Common myeloid progenitor, CD34-positive (primary cell): ENCODE measurements at regions not wholly inside any gene's neighbourhood (a gene's known extent, or its start where the extent isn't known, plus 50 kb on each side); places are given as distances from the start of the nearest gene placed in this dataset.

Experiments
- CTCF ChIA-PET: fragments of 350-600 bp; sonication (Branson Sonifier 250); formaldehyde crosslinking; loops from one replicate; lab custom pipeline; 2021; ENCODE audit warnings: antibody characterized with exemption; lab: Charles Lee
- POLR2A ChIA-PET: fragments of 350-600 bp; sonication (Branson Sonifier 250); formaldehyde crosslinking; loops from one replicate; lab custom pipeline; 2021; ENCODE audit warnings: antibody characterized with exemption; lab: Charles Lee
- DNase-seq, 3 donors: peaks; one replicate each; pipeline versions ENCODE4 v3.0.0 to v3.0.0-alpha.2; 2013
- H3K27ac ChIP-seq, 2 experiments: 1 replicate in 1 of 2; 2 replicates in 1 of 2; pipeline ENCODE4 v1.7.0; 2013; ENCODE audit warnings: inconsistent platforms in 2 of 2, low read length in 2 of 2, mild to moderate bottlenecking in 2 of 2, low read depth in 1 of 2, moderate library complexity in 1 of 2; ENCODE audit not compliant: severe bottlenecking in 2 of 2, insufficient read depth in 1 of 2, poor library complexity in 1 of 2
- H3K27me3 ChIP-seq, 5 experiments: replicated peaks in 2 of 5; 1 replicate in 3 of 5; 2 replicates in 2 of 5; pipeline versions ENCODE4 v1.6.1 to v1.7.0; 2013; ENCODE audit warnings: low read length in 4 of 5, mild to moderate bottlenecking in 2 of 5, moderate library complexity in 2 of 5, inconsistent platforms in 1 of 5; ENCODE audit not compliant: insufficient read depth in 5 of 5, control insufficient read depth in 4 of 5
- H3K36me3 ChIP-seq, 4 experiments: 1 replicate in 2 of 4; 2 replicates in 2 of 4; pipeline versions ENCODE4 v1.6.1 to v1.7.0; 2013; ENCODE audit warnings: low read length in 3 of 4, control low read depth in 1 of 4, mild to moderate bottlenecking in 1 of 4; ENCODE audit not compliant: control insufficient read depth in 4 of 4, insufficient read depth in 4 of 4
- H3K4me1 ChIP-seq, 4 experiments: 1 replicate in 3 of 4; 2 replicates in 1 of 4; pipeline versions ENCODE4 v1.6.1 to v1.7.1; 2013; ENCODE audit warnings: low read length in 3 of 4, mild to moderate bottlenecking in 3 of 4, control low read depth in 1 of 4, inconsistent platforms in 1 of 4, moderate library complexity in 1 of 4; ENCODE audit not compliant: control insufficient read depth in 4 of 4, insufficient read depth in 4 of 4; ENCODE audit errors: control extremely low read depth in 1 of 4
- H3K4me3 ChIP-seq, 7 experiments: 1 replicate in 4 of 7; 2 replicates in 3 of 7; pipeline versions ENCODE4 v1.5.1 to v1.7.0; 2013; ENCODE audit warnings: mild to moderate bottlenecking in 7 of 7, low read length in 6 of 7, moderate library complexity in 6 of 7, inconsistent platforms in 2 of 7, low read depth in 2 of 7, control low read depth in 1 of 7; ENCODE audit not compliant: insufficient read depth in 4 of 7, control insufficient read depth in 1 of 7; ENCODE audit errors: extremely low read depth in 1 of 7
- H3K9me3 ChIP-seq, 5 experiments: 1 replicate in 4 of 5; 2 replicates in 1 of 5; pipeline versions ENCODE4 v1.6.1 to v1.7.1; 2013; ENCODE audit warnings: low read length in 4 of 5, mild to moderate bottlenecking in 2 of 5, inconsistent platforms in 1 of 5, low read depth in 1 of 5, moderate library complexity in 1 of 5; ENCODE audit not compliant: control insufficient read depth in 4 of 5, insufficient read depth in 2 of 5; ENCODE audit errors: control extremely low read depth in 1 of 5
- WGBS: methylation state at CpG from one replicate; pipeline ENCODE4 v1.1.5; 2013; ENCODE audit not compliant: insufficient coverage; 5-methylcytosine and 5-hydroxymethylcytosine counted together

GRCh38 chr9:87081503-87081902 lies 134.2 kb upstream of the GAS1 start:
- H3K27me3 ChIP-seq: no peaks in the 10 kb centered on the region
- no peaks in the 10 kb centered on the region for H3K36me3 ChIP-seq
- ChIA-PET POLR2A (no interaction called here), CTCF (interaction anchor here (0.9 kb wide), 1 partner anchor 11 kb away, joined by 3 read pairs; no protein-coding TSS in a partner anchor)
- no peaks in the 10 kb centered on the region for H3K9me3 ChIP-seq
- no peaks in the 10 kb centered on the region for H3K4me1 ChIP-seq
- no peak overlapping the region for H3K4me3 ChIP-seq
- no peak overlapping the region for H3K27ac ChIP-seq
- no peak for DNase-seq
- WGBS: 90% methylated on average over 2 of the region's 2 CpGs

GRCh38 chr9:87083986-87084385 lies 136.7 kb upstream of the GAS1 start:
- Histone ChIP-seq H3K27me3 (no peaks in the 10 kb centered on the region), H3K9me3 (peaks cover 0 to 2% (median 0%) of the 10 kb centered on the region in 5 experiments), H3K4me1 (no peaks in the 10 kb centered on the region), H3K36me3 (no peaks in the 10 kb centered on the region), H3K27ac (no peak overlapping the region), H3K4me3 (no peak overlapping the region)
- 96% methylated on average over 13 of the region's 13 CpGs for WGBS
- CTCF ChIA-PET: no interaction called here
- DNase-seq: no peak
- POLR2A ChIA-PET: no interaction called here

GRCh38 chr9:87084407-87084806 lies 137.1 kb upstream of the GAS1 start:
- peaks cover 0 to 2% (median 0%) of the 10 kb centered on the region in 5 experiments for H3K9me3 ChIP-seq
- no peaks in the 10 kb centered on the region for H3K4me1 ChIP-seq
- CTCF ChIA-PET: no interaction called here
- no peak overlapping the region for H3K27ac ChIP-seq
- H3K4me3 ChIP-seq: no peak overlapping the region
- WGBS: 100% methylated on average over 8 of the region's 12 CpGs
- no peak for DNase-seq
- no peaks in the 10 kb centered on the region for H3K36me3 ChIP-seq
- H3K27me3 ChIP-seq: no peaks in the 10 kb centered on the region
- POLR2A ChIA-PET: no interaction called here

- no peaks in the 10 kb centered on the region for H3K4me1 ChIP-seq
- DNase-seq: no peak
- H3K4me3 ChIP-seq: no peak overlapping the region
- H3K27me3 ChIP-seq: no peaks in the 10 kb centered on the region
- no peak overlapping the region for H3K27ac ChIP-seq
- peaks cover 0 to 2% (median 0%) of the 10 kb centered on the region in 5 experiments for H3K9me3 ChIP-seq
- H3K36me3 ChIP-seq: no peaks in the 10 kb centered on the region
- WGBS: 98% methylated on average over 22 of the region's 27 CpGs
- ChIA-PET POLR2A (no interaction called here), CTCF (no interaction called here)
Observed at GRCh38 chr9:87085073-87085472, 137.8 kb upstream of the GAS1 start.

GRCh38 chr9:87085521-87085920 lies 138.2 kb upstream of the GAS1 start:
- Histone ChIP-seq H3K4me3 (no peak overlapping the region), H3K27ac (no peak overlapping the region), H3K36me3 (no peaks in the 10 kb centered on the region), H3K4me1 (no peaks in the 10 kb centered on the region), H3K9me3 (peaks cover 0 to 2% (median 0%) of the 10 kb centered on the region in 5 experiments), H3K27me3 (no peaks in the 10 kb centered on the region)
- POLR2A ChIA-PET: no interaction called here
- DNase-seq: no peak
- CTCF ChIA-PET: no interaction called here
- WGBS: 90% methylated on average over 7 of the region's 9 CpGs

- no peak overlapping the region for H3K27ac ChIP-seq
- peaks cover 0 to 2% (median 0%) of the 10 kb centered on the region in 5 experiments for H3K27me3 ChIP-seq
- H3K9me3 ChIP-seq: peaks cover 0 to 2% (median 0%) of the 10 kb centered on the region in 5 experiments
- WGBS: 96% methylated on average over 5 of the region's 8 CpGs
- H3K4me3 ChIP-seq: no peak overlapping the region
- CTCF ChIA-PET: no interaction called here
- POLR2A ChIA-PET: no interaction called here
- H3K4me1 ChIP-seq: no peaks in the 10 kb centered on the region
- no peak for DNase-seq
- no peaks in the 10 kb centered on the region for H3K36me3 ChIP-seq
Observed at GRCh38 chr9:87086221-87086818, 139.0 kb upstream of the GAS1 start.

- Histone ChIP-seq H3K4me3 (no peak overlapping the region), H3K27ac (no peak overlapping the region), H3K36me3 (no peaks in the 10 kb centered on the region), H3K27me3 (peaks cover 0 to 2% (median 0%) of the 10 kb centered on the region in 5 experiments), H3K4me1 (no peaks in the 10 kb centered on the region), H3K9me3 (peaks cover 0 to 2% (median 0%) of the 10 kb centered on the region in 5 experiments)
- CTCF ChIA-PET: no interaction called here
- DNase-seq: no peak
- POLR2A ChIA-PET: no interaction called here
Observed at GRCh38 chr9:87087197-87087596, 139.9 kb upstream of the GAS1 start.
